ENCODE measurements at regions not wholly inside any gene's neighbourhood (a gene's known extent, or its start where the extent isn't known, plus 50 kb on each side); places are given as distances from the start of the nearest gene placed in this dataset.

GRCh38 chr11:23957314-23957713, 539.5 kb upstream of the LUZP2 start:
- TF ChIP-seq EZH2 (IDR thresholded peaks at IDR 0.05) (no peak), CTCF (IDR thresholded peaks at IDR 0.05) (no peak), EZH2phosphoT487 (IDR thresholded peaks at IDR 0.05) (no peak)

All from neural progenitor cell (in vitro differentiated cells).